HS-27A (cell line): ENCODE measurements at regions not wholly inside any gene's neighbourhood (a gene's known extent, or its start where the extent isn't known, plus 50 kb on each side); places are given as distances from the start of the nearest gene placed in this dataset.

Source experiments
- DNase-seq: peaks from one replicate; pipeline ENCODE4 v3.0.0-alpha.2; 2012; ENCODE audit warnings: low read depth, missing footprints

- no peak for DNase-seq
Measured at GRCh38 chr11:80255021-80255420, 814.2 kb upstream of the TENM4 start.

DNA sequence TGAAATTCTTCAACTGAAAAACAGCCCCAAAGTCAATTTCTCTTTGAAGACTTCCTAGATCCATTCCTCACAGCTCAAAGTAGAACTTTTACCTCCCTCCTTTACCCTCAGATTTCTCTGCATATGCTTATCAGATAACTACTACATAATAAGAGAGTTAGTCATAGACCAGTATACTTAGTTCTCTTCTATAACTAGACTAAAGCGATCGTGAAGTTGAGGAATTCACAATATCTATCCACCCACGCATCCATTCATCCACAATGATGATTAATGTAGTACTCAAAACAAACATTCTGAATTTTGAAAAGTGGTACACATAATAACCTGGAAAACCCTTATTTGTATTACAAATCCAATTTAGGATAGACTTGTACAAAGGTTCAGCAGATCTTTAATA lies 800.9 kb upstream of the TENM4 start:
- DNase-seq = peak; percentile 45

- DNase-seq = no peak
Measured at GRCh38 chr11:80240245-80240644, 799.4 kb upstream of the TENM4 start.

DNA sequence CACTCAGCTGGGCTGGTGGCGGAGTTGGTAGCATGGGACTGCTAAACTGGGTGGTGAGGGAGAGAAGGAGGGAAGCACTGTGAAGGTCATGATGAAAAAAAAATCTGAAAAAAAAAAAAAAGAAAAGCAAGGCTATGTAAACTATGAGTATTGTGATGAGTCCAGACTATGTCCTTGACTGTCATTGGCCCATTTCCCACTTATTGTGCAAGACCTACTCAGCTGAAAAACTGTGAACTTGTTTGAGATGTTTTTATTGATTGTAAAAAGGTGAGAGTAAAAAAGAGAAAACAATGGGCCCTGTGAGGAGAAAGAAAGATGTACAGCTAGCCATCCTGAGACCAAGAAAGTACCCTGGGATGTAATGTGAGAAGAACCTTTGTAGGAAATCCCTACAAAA lies 798.4 kb upstream of the TENM4 start:
- DNase-seq = no peak

GRCh38 chr11:80227915-80228314 lies 787.1 kb upstream of the TENM4 start:
- DNase-seq = no peak

- no peak for DNase-seq
Measured at GRCh38 chr11:80214413-80214812, 773.6 kb upstream of the TENM4 start.

- DNase-seq = no peak
Measured at GRCh38 chr11:80211673-80212072, 770.8 kb upstream of the TENM4 start.

DNA sequence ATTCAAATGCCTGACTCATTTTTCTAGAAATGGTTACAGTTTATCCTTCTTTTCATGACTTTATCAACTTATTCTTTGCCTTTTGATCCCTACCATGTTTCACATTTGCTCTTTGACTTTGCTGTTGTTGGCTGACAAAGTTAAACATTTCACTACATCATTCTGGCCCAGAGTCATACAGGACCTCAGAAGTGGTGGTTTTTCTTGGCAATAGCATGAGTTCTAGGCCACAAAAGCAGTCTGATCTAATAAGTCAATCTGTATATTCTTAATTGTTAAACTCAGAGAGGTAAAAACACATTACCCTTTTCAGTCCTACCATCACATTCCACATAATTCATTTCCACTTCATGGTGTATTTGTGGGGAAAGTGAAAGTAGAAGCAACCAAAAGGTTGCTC lies 763.2 kb upstream of the TENM4 start:
- DNase-seq = no peak

GRCh38 chr11:80196932-80197554 lies 756.2 kb upstream of the TENM4 start:
- no peak for DNase-seq

- DNase-seq = no peak
Measured at GRCh38 chr11:80196041-80196440, 755.2 kb upstream of the TENM4 start.

DNA sequence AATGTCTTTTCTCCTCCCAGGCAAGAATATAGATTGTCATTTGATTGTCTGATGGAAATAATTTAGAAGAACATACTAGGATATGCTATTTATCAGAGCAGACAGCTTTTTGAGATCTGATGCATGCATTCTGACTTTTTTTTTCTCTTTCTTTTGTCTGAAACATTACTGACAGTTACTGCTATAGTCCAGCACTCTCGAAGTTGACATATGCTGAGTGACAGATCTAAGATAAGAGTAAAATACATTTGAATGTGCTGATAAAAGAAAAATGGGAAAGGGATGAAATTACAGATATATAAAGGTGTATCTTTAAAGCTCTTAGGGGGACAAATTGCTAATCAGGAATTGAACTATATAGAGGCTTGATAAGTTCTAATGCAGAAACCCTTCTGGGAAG lies 753.8 kb upstream of the TENM4 start:
- no peak for DNase-seq

- DNase-seq = no peak
Measured at GRCh38 chr11:80194016-80194415, 753.2 kb upstream of the TENM4 start.

DNA sequence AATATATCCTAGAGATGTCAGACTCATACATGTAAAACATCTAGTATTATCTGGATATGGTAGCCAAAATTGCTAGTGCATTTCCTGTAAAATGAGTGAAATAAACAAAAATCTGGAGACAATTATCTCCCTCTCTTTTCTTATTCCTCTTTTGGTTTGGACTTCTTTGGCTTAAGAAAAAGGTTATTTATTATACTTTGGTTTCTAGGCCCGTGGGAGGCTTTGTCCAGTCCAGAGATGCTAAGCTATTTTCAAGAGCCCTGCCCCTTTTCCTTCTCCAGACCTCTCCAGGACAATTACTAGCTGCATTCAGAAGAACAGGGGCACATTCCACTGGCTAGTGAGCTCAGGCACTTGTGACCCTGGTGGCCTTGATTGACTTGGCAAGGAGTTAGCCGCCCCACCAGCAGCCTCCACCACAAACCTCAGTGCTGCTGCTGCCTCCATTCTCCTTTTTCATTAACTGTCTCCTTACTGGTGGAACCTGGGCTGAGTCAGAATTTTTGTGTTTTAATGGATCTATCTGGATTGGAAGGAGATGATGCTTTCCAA lies 747.3 kb upstream of the TENM4 start:
- DNase-seq = no peak

GRCh38 chr11:80186692-80187091 lies 745.9 kb upstream of the TENM4 start:
- DNase-seq = no peak

- no peak for DNase-seq
Measured at GRCh38 chr11:80182901-80183300, 742.1 kb upstream of the TENM4 start.

GRCh38 chr11:80173371-80174136 lies 732.7 kb upstream of the TENM4 start:
- no peak for DNase-seq

DNA sequence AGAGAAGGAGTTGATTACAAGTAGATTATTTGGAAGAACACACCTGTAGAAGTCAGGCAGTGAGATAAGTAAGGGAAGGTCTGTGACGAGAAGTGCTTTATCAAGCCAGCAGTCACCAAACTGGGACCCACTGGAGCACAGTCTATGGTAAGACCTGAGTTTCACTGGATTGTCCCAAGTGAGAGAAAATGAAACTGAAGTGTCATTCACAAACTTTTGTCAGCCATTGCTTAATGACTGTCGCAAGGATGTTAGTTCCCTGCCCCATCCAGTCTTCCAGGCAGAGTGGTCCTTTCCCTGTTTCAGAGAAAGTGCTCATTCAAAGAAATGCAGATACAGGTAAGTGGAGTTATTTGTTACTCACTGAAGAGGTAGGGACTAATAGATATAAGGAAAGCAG lies 728.0 kb upstream of the TENM4 start:
- no peak for DNase-seq

- peak; percentile 55 for DNase-seq
Measured at GRCh38 chr11:80167766-80168165, 726.9 kb upstream of the TENM4 start.

- DNase-seq = peak; percentile 62
Measured at GRCh38 chr11:80165744-80166143, 724.9 kb upstream of the TENM4 start.

- DNase-seq = no peak
Measured at GRCh38 chr11:80163441-80163840, 722.6 kb upstream of the TENM4 start.

GRCh38 chr11:80163011-80163410 lies 722.2 kb upstream of the TENM4 start:
- peak; percentile 73 for DNase-seq

GRCh38 chr11:80162387-80162786 lies 721.6 kb upstream of the TENM4 start:
- no peak for DNase-seq

- DNase-seq = no peak
Measured at GRCh38 chr11:80157447-80157846, 716.6 kb upstream of the TENM4 start.

DNA sequence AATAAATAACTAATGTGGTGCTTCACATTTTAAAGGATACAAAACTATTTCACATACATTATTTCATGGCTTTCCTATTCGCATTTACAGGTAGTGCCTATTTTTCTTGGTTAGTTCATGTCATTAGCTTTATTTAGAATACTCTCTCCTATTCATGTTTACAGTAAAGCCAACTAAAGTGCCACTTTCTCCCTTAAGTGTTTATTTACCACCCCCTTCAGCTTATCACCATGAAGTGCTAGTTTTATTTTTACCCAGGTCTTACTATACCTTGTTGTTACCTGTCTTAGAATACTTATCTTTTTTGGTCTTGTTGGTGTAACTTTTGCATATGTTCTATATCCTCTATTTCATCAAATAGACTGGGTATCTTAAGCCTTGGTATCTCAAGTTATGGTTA lies 715.2 kb upstream of the TENM4 start:
- DNase-seq = no peak
